Memory B cell (primary cell): ENCODE measurements at regions not wholly inside any gene's neighbourhood (a gene's known extent, or its start where the extent isn't known, plus 50 kb on each side); places are given as distances from the start of the nearest gene placed in this dataset.
A peak's percentile ranks its signal among the peaks of the same experiment; 100 is the strongest.

Experiments used
- ATAC-seq: fragments of 150-1000 bp; cut with Tn5 transposase; 2 replicates; pipeline ENCODE4 v1.10.0; 2021; ENCODE audit warnings: low read depth, mild to moderate bottlenecking, moderate library complexity
- DNase-seq, 2 donors: peaks; one replicate each; pipeline ENCODE4 v3.0.0; 2022; ENCODE audit warnings: low spot score in 2 of 2
- H3K27ac Mint-ChIP-seq: one replicate; pipeline ENCODE4 v1.8.0; 2022; ENCODE audit warnings: mild to moderate bottlenecking, moderate library complexity, mixed read lengths
- H3K27me3 Mint-ChIP-seq: one replicate; pipeline ENCODE4 v1.8.0; 2022; ENCODE audit warnings: mixed read lengths
- H3K36me3 Mint-ChIP-seq: one replicate; pipeline ENCODE4 v1.8.0; 2022; ENCODE audit warnings: mild to moderate bottlenecking, mixed read lengths
- H3K4me1 Mint-ChIP-seq: one replicate; pipeline ENCODE4 v1.8.0; 2022; ENCODE audit warnings: mixed read lengths
- H3K4me3 Mint-ChIP-seq: one replicate; pipeline ENCODE4 v1.8.0; 2022; ENCODE audit warnings: mild to moderate bottlenecking, moderate library complexity, mixed read lengths
- H3K9me3 Mint-ChIP-seq: one replicate; pipeline ENCODE4 v1.8.0; 2022; ENCODE audit warnings: mixed read lengths

DNA sequence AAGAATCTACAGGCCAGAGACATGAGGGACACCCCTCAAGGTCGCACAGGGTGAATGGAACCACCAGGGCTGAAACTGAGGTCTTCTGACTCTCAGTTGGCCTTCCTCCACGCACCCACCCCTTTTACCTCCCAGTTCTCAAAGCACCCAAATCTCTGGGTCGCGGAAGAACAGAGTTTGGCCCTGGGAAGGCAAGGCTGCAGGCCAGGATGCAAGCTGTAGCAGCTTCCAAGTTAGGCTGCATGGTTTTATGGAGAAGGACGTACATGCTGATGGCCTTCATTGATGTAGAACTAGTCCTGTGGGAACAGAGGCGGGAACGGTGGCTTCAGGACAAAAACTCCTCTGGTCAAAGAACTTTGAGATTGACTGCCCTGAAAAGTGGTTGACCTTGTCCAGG lies 143.5 kb upstream of the B3GAT1 start:
- H3K4me3 Mint-ChIP-seq, result no peak overlapping the region
- no peaks in the 10 kb centered on the region for H3K36me3 Mint-ChIP-seq
- ATAC-seq, result no peak
- H3K9me3 Mint-ChIP-seq, result peaks cover 4% of the 10 kb centered on the region
- peaks cover 3% of the 10 kb centered on the region for H3K27me3 Mint-ChIP-seq
- H3K27ac Mint-ChIP-seq, result no peak overlapping the region
- no peak for DNase-seq
- H3K4me1 Mint-ChIP-seq, result no peaks in the 10 kb centered on the region

DNA sequence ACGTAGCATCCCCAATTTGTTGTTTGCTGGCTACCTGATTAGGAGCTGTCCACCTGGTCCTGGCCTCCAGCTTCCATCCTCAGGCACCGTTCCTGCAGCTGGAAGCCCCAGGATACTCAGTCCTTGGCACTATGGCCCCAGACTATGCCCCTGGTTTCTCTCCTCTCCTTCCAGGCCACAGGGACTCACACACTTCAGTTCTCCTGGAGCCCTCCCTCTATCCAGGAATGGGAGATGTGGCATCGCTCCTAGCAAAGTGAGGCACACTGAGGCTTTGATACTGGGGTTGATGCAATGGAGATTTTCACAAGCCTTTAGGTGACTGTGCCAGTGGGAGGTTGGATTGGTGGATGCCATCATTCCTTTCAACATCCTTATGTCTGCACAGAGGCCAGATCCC lies 142.8 kb upstream of the B3GAT1 start:
- DNase-seq, result peak in 1 of 2 donors; percentile 2
- H3K27me3 Mint-ChIP-seq, result peaks cover 3% of the 10 kb centered on the region
- H3K36me3 Mint-ChIP-seq, result no peaks in the 10 kb centered on the region
- H3K9me3 Mint-ChIP-seq, result peaks cover 6% of the 10 kb centered on the region
- H3K4me3 Mint-ChIP-seq, result no peak overlapping the region
- H3K4me1 Mint-ChIP-seq, result no peaks in the 10 kb centered on the region
- no peak overlapping the region for H3K27ac Mint-ChIP-seq
- ATAC-seq, result no peak

DNA sequence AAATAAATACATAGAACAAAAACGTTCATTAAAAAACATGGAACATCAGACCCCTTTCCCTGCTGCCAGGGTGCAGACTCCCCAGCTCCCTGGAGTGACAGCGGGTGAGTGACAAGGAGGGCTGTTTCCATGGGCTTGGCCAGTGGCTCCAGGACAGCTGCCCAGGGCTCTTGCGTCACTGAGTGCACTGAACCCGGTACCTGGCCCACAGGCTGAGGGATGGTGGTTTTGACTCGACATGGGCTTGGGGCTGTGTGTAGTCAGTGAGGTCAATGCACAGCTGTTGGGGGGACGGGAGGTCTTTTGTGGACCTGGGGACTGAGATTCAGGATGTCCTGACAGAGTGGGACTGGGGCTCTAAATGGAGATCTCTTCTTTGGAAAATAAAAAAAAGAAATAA lies 142.1 kb upstream of the B3GAT1 start:
- ATAC-seq, result no peak
- H3K27ac Mint-ChIP-seq, result no peak overlapping the region

DNA sequence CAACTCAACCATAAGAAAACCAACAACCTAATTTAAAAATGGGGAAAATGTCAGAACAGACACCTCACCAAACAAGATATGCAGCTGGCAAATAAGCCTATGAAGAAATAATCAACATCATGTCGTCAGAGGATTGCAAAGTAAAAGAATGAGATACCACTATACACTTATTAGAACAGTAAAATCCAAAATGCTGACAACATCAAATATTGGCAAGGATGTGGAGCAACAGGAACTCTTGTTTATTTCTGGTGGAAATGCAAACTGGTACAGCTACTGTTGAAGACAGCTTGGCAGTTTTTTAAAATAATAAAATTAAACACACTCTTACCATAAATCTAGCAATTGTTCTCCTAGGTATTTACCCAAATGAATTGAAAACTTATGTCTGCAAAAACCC lies 140.7 kb upstream of the B3GAT1 start:
- H3K4me3 Mint-ChIP-seq, result no peak overlapping the region
- no peaks in the 10 kb centered on the region for H3K4me1 Mint-ChIP-seq
- DNase-seq, result no peak
- H3K9me3 Mint-ChIP-seq, result peaks cover 9% of the 10 kb centered on the region
- ATAC-seq, result no peak
- H3K27ac Mint-ChIP-seq, result no peak overlapping the region
- H3K36me3 Mint-ChIP-seq, result no peaks in the 10 kb centered on the region
- peaks cover 3% of the 10 kb centered on the region for H3K27me3 Mint-ChIP-seq

More for the DNA sequence above, 142.1 kb upstream of the B3GAT1 start:
- Mint-ChIP-seq H3K4me1 (no peaks in the 10 kb centered on the region), H3K27me3 (peaks cover 3% of the 10 kb centered on the region), H3K4me3 (no peak overlapping the region), H3K36me3 (no peaks in the 10 kb centered on the region), H3K9me3 (peaks cover 7% of the 10 kb centered on the region)
- no peak for DNase-seq

DNA sequence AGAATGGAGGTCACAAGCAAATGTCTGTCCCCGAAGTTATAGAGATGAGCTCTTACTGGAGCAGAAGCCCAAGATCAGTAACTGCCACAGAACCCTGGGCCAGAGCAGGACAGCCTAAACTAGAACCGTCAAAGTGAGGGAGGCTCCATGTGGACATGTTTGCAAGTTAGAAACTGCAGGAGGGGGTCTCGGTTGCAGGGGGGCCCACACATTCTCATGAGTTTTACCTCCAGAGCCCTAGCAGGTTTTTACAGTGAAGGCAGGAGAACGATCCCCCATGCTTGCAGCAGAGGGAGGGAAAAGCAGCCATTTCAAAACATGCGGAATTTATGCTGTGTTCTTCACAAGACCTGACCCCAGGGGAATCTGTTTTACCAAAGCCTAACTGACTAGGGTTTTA lies 133.5 kb upstream of the B3GAT1 start:
- no peak for ATAC-seq
- peaks cover 5% of the 10 kb centered on the region for H3K27me3 Mint-ChIP-seq
- no peaks in the 10 kb centered on the region for H3K4me1 Mint-ChIP-seq
- H3K4me3 Mint-ChIP-seq, result no peak overlapping the region
- H3K27ac Mint-ChIP-seq, result no peak overlapping the region
- H3K36me3 Mint-ChIP-seq, result peaks cover 2% of the 10 kb centered on the region
- peaks cover 7% of the 10 kb centered on the region for H3K9me3 Mint-ChIP-seq
- no peak for DNase-seq

DNA sequence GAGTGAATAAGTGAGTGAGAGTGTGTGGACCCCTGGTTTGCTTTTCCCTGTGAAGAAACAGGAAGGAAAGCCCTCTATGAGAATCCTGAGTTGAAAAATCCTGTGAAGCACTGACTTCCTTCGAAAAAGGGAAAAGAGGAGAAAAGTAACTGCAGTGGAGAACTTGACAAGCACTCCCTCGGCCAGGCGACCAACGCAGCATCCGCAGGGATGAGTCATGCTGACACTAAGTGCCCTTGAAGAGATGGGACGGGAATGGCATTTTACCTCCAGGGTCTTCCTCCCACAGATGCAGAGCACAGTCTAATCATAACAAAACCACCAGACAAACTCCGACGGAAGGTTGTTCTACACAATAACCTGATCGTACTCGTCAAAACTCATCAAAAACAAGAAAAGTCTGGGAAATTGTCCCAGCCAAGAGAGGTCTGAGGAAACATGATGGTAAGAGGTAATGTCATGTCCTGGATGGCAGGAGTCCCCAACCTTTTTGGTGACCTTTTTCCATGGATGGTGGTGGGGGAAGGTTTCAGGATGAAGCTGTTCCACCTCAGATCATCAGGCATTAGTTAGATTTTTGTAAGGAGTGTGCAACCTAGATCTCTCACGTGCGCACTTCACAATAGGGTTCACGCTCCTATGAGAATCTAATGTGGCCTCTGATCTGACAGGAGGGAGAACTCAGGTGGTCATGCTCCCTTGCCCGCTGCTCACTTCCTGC lies 132.2 kb upstream of the B3GAT1 start:
- H3K9me3 Mint-ChIP-seq, result peaks cover 4% of the 10 kb centered on the region
- peaks cover 2% of the 10 kb centered on the region for H3K36me3 Mint-ChIP-seq
- H3K27ac Mint-ChIP-seq, result no peak overlapping the region
- ATAC-seq, result no peak
- peaks cover 7% of the 10 kb centered on the region for H3K27me3 Mint-ChIP-seq
- no peaks in the 10 kb centered on the region for H3K4me1 Mint-ChIP-seq
- no peak for DNase-seq
- H3K4me3 Mint-ChIP-seq, result no peak overlapping the region

DNA sequence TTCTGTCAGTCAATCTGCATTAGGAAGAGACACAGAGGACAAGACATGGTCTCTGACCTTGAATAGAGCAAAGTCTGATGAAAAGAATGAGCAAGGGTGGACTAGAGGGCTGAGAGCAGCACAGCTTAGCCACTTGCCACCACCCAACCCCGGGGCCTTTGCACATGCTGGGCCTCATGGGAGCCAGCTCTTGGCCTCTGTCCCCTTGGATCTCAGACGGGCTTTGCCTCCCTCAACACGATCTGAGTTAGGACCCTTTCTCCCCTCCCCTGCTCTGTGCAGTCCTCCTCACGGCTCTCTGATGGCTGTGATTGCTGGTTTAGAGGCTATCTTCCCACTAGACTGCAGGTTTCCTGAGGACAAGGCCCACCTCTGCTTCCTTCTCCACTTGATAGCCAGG lies 131.6 kb upstream of the B3GAT1 start:
- ATAC-seq, result no peak
- no peak overlapping the region for H3K27ac Mint-ChIP-seq
- peaks cover 2% of the 10 kb centered on the region for H3K9me3 Mint-ChIP-seq
- H3K4me3 Mint-ChIP-seq, result no peak overlapping the region
- H3K27me3 Mint-ChIP-seq, result peaks cover 9% of the 10 kb centered on the region
- no peak for DNase-seq
- H3K36me3 Mint-ChIP-seq, result peaks cover 2% of the 10 kb centered on the region
- H3K4me1 Mint-ChIP-seq, result no peaks in the 10 kb centered on the region

DNA sequence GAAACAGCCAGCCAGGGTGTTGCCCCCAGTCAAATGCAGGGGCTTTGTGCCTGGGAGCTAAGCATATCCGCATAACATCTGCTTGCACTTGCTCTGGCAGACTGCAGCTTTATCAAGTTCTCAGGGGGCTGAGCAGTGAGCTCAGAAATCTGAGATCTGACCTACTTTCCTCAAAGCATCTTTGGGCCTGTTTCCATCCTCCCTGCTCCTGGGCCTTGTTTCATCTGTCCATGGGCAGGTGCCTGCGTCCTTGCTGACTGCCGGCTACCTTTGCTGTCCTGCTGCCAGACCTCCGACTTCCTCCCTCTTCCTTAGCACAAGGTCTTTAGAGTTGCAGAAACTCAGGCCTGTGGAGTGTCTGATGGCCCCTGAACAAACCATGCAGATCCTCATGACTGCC lies 131.2 kb upstream of the B3GAT1 start:
- H3K27ac Mint-ChIP-seq, result no peak overlapping the region
- H3K36me3 Mint-ChIP-seq, result peaks cover 2% of the 10 kb centered on the region
- DNase-seq, result no peak
- peaks cover 2% of the 10 kb centered on the region for H3K9me3 Mint-ChIP-seq
- no peak overlapping the region for H3K4me3 Mint-ChIP-seq
- no peaks in the 10 kb centered on the region for H3K4me1 Mint-ChIP-seq
- peaks cover 13% of the 10 kb centered on the region for H3K27me3 Mint-ChIP-seq
- ATAC-seq, result no peak

DNA sequence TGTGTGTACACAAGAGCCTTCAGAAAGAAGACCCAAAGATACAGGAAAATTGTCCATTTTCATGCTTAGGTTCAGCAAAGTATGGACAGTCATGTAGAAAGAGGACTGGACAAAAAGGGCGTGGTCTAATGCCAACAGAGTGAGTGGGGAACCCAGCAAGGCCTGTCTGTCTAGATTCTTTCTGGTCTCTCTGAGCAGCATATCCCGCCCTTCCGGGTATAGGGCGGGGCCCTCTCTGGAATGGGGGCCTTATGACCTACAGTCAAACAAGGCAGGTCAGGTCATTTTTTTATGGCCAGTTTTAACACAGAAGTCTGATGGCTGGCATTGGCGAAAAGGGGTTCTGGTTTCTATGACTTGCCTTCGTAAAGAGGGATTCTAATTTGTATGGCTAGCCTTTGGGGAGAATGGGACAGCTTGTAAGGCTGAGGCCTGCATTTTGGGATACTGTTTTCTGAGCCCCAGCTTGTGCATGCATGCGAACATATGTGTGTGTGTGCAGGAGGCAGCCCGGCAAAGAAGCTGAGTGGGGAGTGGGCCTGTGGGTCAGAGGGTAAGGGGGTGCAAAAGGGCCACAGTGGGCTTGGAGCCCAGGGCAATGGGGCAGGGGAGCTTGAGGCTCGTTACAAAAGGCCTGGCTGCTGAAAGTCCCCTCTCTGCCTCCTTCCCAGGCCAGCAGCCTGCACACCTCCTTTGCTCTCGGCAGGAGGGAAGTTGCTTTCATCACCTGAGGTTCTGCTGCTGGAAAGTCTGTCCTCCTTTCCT lies 130.5 kb upstream of the B3GAT1 start:
- H3K9me3 Mint-ChIP-seq, result peaks cover 2% of the 10 kb centered on the region
- H3K27ac Mint-ChIP-seq, result no peak overlapping the region
- H3K36me3 Mint-ChIP-seq, result peaks cover 2% of the 10 kb centered on the region
- no peak overlapping the region for H3K4me3 Mint-ChIP-seq
- ATAC-seq, result no peak
- peaks cover 17% of the 10 kb centered on the region for H3K27me3 Mint-ChIP-seq
- no peak for DNase-seq
- no peaks in the 10 kb centered on the region for H3K4me1 Mint-ChIP-seq

DNA sequence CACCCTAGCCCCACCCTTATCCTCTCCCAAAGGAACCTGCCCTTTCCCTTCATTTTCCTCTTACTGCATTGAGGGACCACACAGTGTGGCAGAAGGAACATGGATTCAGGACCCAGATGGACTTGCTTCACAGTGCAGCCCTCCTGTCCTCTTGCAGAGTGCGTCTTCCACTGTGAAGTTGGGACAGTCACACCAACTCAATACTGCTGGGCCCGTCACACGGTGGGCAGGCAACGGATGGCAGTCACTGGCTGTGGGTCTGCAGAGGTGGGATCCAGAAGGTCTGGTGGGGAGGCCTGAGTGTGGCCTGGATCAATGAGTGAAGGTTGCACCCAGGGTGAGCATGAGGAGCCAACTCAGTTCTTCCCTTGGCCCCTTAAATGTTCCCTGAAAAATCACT lies 129.9 kb upstream of the B3GAT1 start:
- Mint-ChIP-seq H3K27ac (no peak overlapping the region), H3K36me3 (peaks cover 2% of the 10 kb centered on the region), H3K27me3 (peaks cover 19% of the 10 kb centered on the region), H3K9me3 (peaks cover 2% of the 10 kb centered on the region), H3K4me3 (no peak overlapping the region), H3K4me1 (no peaks in the 10 kb centered on the region)
- ATAC-seq (no peak), DNase-seq (no peak)

DNA sequence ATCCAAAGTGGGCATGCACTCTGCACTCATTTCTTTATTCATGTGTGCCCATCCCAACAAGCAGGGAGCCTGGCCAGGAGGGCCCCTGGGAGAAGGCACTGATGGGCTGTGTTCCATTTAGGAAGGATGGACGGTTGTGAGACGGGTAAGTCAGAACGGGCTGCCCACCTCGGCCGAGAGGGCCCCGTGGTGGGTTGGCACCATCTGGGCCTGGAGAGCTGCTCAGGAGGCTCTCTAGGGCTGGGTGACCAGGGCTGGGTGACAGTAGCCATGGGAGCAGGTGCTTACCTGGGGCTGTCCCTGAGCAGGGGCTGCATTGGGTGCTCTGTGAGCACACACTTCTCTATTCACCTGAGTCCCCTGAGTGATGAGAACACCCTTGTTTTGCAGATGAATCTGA lies 129.3 kb upstream of the B3GAT1 start:
- H3K9me3 Mint-ChIP-seq, result peaks cover 2% of the 10 kb centered on the region
- no peak for DNase-seq
- H3K27me3 Mint-ChIP-seq, result peaks cover 19% of the 10 kb centered on the region
- H3K4me3 Mint-ChIP-seq, result no peak overlapping the region
- H3K4me1 Mint-ChIP-seq, result no peaks in the 10 kb centered on the region
- no peak for ATAC-seq
- H3K36me3 Mint-ChIP-seq, result peaks cover 2% of the 10 kb centered on the region
- no peak overlapping the region for H3K27ac Mint-ChIP-seq

DNA sequence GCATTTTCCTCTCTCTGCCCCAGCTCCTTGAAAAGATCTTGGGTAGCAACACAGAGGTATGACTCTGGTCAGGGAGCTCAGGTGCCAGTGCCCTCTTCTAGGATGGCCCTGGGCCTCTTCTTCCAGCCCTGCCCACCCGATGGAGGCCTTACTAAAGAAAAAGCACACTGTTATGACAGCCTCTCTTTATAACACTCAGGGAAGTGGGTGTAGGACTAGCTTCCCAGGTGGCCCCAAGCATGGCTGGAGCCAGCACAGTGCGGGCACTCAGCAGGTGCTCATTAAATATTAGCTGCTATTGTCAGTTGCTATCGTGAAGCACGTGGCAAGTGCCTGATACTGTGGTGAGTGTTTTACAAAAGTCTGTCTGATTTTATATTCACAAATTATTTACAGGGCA lies 127.2 kb upstream of the B3GAT1 start:
- Mint-ChIP-seq H3K4me3 (no peak overlapping the region), H3K9me3 (peaks cover 2% of the 10 kb centered on the region), H3K27me3 (peaks cover 19% of the 10 kb centered on the region), H3K4me1 (no peaks in the 10 kb centered on the region), H3K36me3 (peaks cover 2% of the 10 kb centered on the region), H3K27ac (no peak overlapping the region)
- ATAC-seq, result no peak
- no peak for DNase-seq

DNA sequence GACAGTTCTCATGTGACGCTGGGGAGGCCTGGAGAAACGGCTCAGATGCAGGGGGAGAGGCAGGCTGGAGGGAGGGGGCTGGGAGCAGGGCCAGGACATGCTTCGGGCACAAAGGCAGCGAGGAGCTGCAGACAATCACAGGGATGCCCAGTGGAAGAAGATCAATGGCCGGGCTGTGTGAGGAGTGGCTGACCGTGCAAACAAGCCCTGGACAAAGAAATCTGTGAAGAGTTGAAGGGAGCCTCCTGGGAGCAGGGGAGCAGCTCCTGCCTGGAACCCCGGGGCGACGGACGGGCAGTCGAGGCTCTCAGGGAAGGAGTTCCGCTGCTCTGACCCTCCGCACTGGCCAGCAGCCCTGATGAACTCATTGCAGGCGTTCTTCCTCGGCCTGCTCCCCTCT lies 126.7 kb upstream of the B3GAT1 start:
- no peak for DNase-seq

DNA sequence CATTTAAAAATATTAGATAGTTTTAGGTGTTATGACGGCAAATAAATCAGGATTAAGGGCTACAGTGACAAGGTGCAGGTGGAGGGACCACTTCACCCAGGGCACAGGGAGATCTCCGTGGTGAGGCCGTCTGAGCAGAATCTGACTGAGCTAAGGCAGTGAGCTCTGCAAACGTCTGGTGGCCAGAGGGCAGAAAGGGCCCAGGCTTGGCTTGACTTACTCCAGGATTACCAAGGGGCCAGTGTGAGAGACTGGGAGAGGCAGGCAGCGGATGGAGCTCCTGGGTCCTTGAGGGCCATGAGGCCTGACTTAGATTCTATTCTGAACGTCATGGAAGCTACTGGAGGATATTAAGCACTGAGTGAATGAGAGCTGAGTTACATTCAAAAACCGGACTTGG lies 125.9 kb upstream of the B3GAT1 start:
- peaks cover 22% of the 10 kb centered on the region for H3K27me3 Mint-ChIP-seq
- no peaks in the 10 kb centered on the region for H3K4me1 Mint-ChIP-seq
- H3K9me3 Mint-ChIP-seq, result peaks cover 2% of the 10 kb centered on the region
- H3K4me3 Mint-ChIP-seq, result no peak overlapping the region
- H3K27ac Mint-ChIP-seq, result no peak overlapping the region
- ATAC-seq, result no peak
- DNase-seq, result no peak
- peaks cover 2% of the 10 kb centered on the region for H3K36me3 Mint-ChIP-seq

More for the DNA sequence above, 126.7 kb upstream of the B3GAT1 start:
- Mint-ChIP-seq H3K9me3 (peaks cover 2% of the 10 kb centered on the region), H3K27ac (no peak overlapping the region), H3K36me3 (peaks cover 2% of the 10 kb centered on the region), H3K27me3 (peaks cover 22% of the 10 kb centered on the region), H3K4me3 (no peak overlapping the region), H3K4me1 (no peaks in the 10 kb centered on the region)
- no peak for ATAC-seq

DNA sequence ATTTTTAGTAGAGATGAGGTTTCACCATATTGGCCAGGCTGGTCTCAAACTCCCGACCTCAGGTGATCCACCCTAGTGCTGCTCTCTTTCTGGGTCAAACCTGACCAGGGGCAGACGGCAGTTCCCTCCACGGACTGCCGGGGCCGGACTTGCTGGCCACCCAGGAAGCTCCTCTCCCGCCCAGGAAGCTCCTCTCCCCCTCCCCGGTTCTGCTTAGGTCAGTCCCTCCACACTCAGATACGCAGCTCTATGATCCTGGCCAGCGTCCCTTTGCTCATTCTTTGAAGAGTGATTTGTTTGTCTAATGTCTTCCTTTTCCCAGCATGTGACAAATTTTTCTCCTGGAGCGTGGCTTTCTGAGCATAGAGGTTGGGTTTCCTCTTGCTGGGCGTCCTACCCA lies 125.3 kb upstream of the B3GAT1 start:
- Mint-ChIP-seq H3K36me3 (peaks cover 2% of the 10 kb centered on the region), H3K9me3 (peaks cover 2% of the 10 kb centered on the region), H3K4me1 (no peaks in the 10 kb centered on the region), H3K27ac (no peak overlapping the region), H3K4me3 (no peak overlapping the region), H3K27me3 (peaks cover 22% of the 10 kb centered on the region)
- no peak for DNase-seq
- ATAC-seq, result no peak
